Suprapubic skin (tissue), 4 donors: ENCODE measurements at regions not wholly inside any gene's neighbourhood (a gene's known extent, or its start where the extent isn't known, plus 50 kb on each side); places are given as distances from the start of the nearest gene placed in this dataset.

ENCODE experiments used
- DNase-seq, 2 donors: peaks; one replicate each; pipeline ENCODE4 v3.0.0-alpha.2; 2019; ENCODE audit warnings: low spot score in 2 of 2
- H3K27ac ChIP-seq: fragments of 200-600 bp; sonication (generic); one replicate; pipeline ENCODE4 v1.5.1; 2019
- H3K27me3 ChIP-seq: fragments of 200-600 bp; sonication (generic); one replicate; pipeline ENCODE4 v1.5.1; 2019
- H3K36me3 ChIP-seq: fragments of 200-600 bp; sonication (generic); one replicate; pipeline ENCODE4 v1.5.1; 2019
- H3K4me1 ChIP-seq: fragments of 200-600 bp; sonication (generic); one replicate; pipeline ENCODE4 v1.5.1; 2019
- H3K4me3 ChIP-seq: fragments of 200-600 bp; sonication (generic); one replicate; pipeline ENCODE4 v1.5.1; 2019; ENCODE audit warnings: mild to moderate bottlenecking
- H3K9me3 ChIP-seq: fragments of 200-600 bp; sonication (generic); one replicate; pipeline ENCODE4 v1.5.1; 2019
- EP300 ChIP-seq: sonication (generic); formaldehyde crosslinking; IDR thresholded peaks from one replicate; pipeline ENCODE4 v1.6.1; 2017; ENCODE audit warnings: antibody characterized with exemption
- POLR2A ChIP-seq, 2 donors: fragments of 450-650 bp; IDR thresholded peaks; one replicate each; pipeline ENCODE4 v1.6.1; 2017; ENCODE audit warnings: antibody characterized with exemption in 2 of 2, mild to moderate bottlenecking in 2 of 2, moderate library complexity in 2 of 2
- POLR2AphosphoS5 ChIP-seq, 3 donors: sonication (generic); formaldehyde crosslinking; IDR thresholded peaks; one replicate each; pipeline ENCODE4 v1.6.1; 2017; ENCODE audit warnings: antibody characterized with exemption in 3 of 3
- WGBS: methylation state at CpG from one replicate; pipeline ENCODE4 v1.1.5; 2018; 5-methylcytosine and 5-hydroxymethylcytosine counted together
- TF ChIP-seq, protein P1 (sequence below), 2 donors: fragments of 200-600 bp in 1 of 2; fragments of 450-650 bp in 1 of 2; sonication (generic) in 1 of 2; IDR thresholded peaks; one replicate each; pipeline ENCODE4 v1.5.1; 2016 to 2019; ENCODE audit warnings: antibody characterized with exemption in 2 of 2, mild to moderate bottlenecking in 1 of 2, moderate library complexity in 1 of 2

DNA sequence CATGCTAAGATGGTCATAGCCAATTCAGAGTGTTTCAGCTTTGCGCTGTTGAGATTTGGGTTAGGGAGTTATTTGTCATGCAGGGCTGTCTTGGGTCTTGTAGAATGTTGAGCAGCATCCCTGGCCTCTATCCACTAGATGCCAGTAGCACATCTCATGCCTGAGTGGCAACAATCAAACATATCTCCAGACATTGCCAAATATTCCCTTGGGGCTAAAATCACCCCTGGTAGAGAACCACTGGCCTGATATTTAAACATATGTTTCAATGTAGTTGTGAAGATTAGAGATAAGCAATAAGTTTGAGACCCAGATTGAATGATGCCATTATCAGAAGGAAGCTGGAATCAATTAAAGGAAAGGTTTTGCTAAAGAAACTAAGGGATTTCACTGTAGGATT lies 463.3 kb downstream of the DOK5 start:
- no peaks in the 10 kb centered on the region for H3K4me1 ChIP-seq
- TF ChIP-seq EP300 = no peak
- TF ChIP-seq, protein P1, sequence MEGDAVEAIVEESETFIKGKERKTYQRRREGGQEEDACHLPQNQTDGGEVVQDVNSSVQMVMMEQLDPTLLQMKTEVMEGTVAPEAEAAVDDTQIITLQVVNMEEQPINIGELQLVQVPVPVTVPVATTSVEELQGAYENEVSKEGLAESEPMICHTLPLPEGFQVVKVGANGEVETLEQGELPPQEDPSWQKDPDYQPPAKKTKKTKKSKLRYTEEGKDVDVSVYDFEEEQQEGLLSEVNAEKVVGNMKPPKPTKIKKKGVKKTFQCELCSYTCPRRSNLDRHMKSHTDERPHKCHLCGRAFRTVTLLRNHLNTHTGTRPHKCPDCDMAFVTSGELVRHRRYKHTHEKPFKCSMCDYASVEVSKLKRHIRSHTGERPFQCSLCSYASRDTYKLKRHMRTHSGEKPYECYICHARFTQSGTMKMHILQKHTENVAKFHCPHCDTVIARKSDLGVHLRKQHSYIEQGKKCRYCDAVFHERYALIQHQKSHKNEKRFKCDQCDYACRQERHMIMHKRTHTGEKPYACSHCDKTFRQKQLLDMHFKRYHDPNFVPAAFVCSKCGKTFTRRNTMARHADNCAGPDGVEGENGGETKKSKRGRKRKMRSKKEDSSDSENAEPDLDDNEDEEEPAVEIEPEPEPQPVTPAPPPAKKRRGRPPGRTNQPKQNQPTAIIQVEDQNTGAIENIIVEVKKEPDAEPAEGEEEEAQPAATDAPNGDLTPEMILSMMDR (IDR thresholded peaks at IDR 0.05) = no peak
- no peak for TF ChIP-seq POLR2AphosphoS5 (IDR thresholded peaks at IDR 0.05)
- no peak for TF ChIP-seq POLR2A (IDR thresholded peaks at IDR 0.05)
- H3K36me3 ChIP-seq = no peaks in the 10 kb centered on the region
- WGBS = 89% methylated on average over 1 of the region's 1 CpG
- H3K4me3 ChIP-seq = no peak overlapping the region
- no peaks in the 10 kb centered on the region for H3K9me3 ChIP-seq
- no peaks in the 10 kb centered on the region for H3K27me3 ChIP-seq
- H3K27ac ChIP-seq = no peak overlapping the region
- DNase-seq = no peak

DNA sequence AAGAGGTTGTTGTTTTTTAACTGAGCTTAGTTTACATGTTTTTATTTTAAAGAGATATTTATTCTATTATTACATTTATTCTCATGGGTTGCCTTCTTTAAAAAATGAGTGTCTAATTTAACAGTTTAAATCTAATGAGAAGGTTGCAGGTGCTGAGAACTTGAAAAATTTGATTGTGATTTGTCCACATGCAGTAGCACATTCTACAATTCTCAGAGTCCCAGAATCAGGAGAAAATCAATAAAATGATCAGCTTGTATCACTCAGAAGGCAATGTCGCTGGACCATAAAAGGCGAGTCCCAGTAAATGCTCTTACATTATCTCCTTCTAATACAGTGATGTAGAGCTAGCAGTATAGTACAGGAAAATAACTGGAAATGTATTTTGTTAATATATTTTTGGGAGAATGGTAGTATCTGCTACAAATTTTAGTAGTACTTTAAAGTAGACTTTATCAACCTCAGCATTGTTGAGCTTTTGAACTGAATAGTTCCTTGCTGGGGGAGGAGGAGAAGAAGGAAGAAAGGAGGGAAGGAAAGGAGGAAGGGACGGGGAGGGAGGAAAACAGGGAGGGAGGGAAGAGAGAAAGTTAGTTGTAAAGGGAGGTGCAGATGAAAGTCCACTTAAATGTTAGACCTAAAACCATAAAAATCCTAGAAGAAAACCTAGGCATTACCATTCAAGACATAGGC lies 458.0 kb downstream of the DOK5 start:
- TF ChIP-seq, protein P1 (IDR thresholded peaks at IDR 0.05) = no peak
- no peak for TF ChIP-seq POLR2A (IDR thresholded peaks at IDR 0.05)
- Histone ChIP-seq H3K27me3 (no peaks in the 10 kb centered on the region), H3K4me1 (no peaks in the 10 kb centered on the region), H3K36me3 (no peaks in the 10 kb centered on the region), H3K4me3 (no peak overlapping the region), H3K9me3 (no peaks in the 10 kb centered on the region), H3K27ac (no peak overlapping the region)
- no peak for DNase-seq
- WGBS = 93% methylated on average over 3 of the region's 3 CpGs

DNA sequence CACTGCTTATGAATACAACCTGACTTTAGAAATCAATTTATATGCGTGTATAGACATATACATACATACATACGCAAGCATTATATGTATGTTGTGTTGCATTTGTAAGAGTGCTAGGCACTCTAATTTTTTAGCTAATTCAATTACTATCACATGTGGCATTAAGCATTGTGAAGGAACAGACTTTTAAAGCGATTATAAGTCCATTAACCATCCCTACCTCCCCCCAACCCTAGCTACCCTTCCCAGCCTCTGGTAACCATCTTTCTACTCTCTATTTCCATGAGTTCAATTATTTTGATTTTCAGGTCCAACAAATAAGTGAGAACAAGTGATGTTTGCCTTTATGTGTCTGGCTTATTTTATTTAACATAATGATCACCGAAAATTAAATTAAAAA lies 453.8 kb downstream of the DOK5 start:
- 76% methylated on average over 4 of the region's 4 CpGs for WGBS
- H3K27me3 ChIP-seq = no peaks in the 10 kb centered on the region
- no peaks in the 10 kb centered on the region for H3K36me3 ChIP-seq
- no peak overlapping the region for H3K4me3 ChIP-seq
- no peaks in the 10 kb centered on the region for H3K9me3 ChIP-seq
- DNase-seq = no peak
- TF ChIP-seq, protein P1 (IDR thresholded peaks at IDR 0.05) = no peak
- TF ChIP-seq EP300 (no peak), POLR2A (IDR thresholded peaks at IDR 0.05) (no peak), POLR2AphosphoS5 (IDR thresholded peaks at IDR 0.05) (no peak)
- no peak overlapping the region for H3K27ac ChIP-seq
- no peaks in the 10 kb centered on the region for H3K4me1 ChIP-seq

DNA sequence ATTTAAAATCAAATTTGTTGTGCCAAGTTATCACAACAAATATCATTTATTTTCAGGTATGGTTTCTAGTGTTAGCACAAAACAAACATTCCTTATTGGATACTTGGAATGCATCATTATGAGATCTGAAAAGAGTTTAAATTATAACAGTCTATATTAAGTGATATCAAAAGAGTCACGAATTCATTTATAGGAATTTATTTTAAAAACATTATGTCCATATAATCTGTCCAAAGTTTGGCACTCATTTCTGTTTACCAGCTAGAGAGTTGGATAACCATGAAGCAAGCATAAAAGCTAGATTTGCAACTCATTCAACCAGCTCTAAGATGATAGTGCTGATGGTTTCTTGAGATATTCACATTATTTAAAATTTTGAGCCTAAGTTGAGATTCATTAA lies 453.2 kb downstream of the DOK5 start:
- Histone ChIP-seq H3K27me3 (no peaks in the 10 kb centered on the region), H3K9me3 (no peaks in the 10 kb centered on the region), H3K36me3 (no peaks in the 10 kb centered on the region), H3K4me3 (no peak overlapping the region), H3K27ac (no peak overlapping the region), H3K4me1 (no peaks in the 10 kb centered on the region)
- 78% methylated on average over 1 of the region's 1 CpG for WGBS
- no peak for TF ChIP-seq EP300
- TF ChIP-seq POLR2A (IDR thresholded peaks at IDR 0.05) = no peak
- TF ChIP-seq, protein P1 (IDR thresholded peaks at IDR 0.05) = no peak
- TF ChIP-seq POLR2AphosphoS5 (IDR thresholded peaks at IDR 0.05) = no peak
- DNase-seq = no peak

DNA sequence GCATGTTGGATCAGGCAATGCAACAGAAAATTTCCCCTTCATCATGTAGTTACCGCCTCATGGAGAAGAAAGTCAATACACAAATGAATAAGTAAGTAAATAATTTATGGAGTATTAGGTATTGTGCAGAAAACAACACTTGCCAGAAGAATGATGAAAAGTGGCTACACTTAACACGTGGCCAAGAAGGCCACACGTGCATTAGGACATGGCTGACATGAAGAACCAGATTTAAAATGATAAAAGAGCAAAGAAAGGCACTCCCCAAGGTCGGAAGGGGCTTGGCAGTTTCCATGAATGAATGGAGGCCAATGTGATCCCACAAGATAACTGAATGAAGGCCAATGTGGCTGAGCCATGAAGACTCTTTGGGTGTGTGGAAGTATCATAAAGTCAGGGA lies 447.2 kb downstream of the DOK5 start:
- Histone ChIP-seq H3K4me1 (no peaks in the 10 kb centered on the region), H3K4me3 (no peak overlapping the region), H3K27me3 (no peaks in the 10 kb centered on the region), H3K36me3 (no peaks in the 10 kb centered on the region), H3K9me3 (no peaks in the 10 kb centered on the region), H3K27ac (no peak overlapping the region)
- DNase-seq = no peak
- 50% methylated on average over 4 of the region's 4 CpGs for WGBS
- TF ChIP-seq POLR2AphosphoS5 (IDR thresholded peaks at IDR 0.05) (no peak), POLR2A (IDR thresholded peaks at IDR 0.05) (no peak)

DNA sequence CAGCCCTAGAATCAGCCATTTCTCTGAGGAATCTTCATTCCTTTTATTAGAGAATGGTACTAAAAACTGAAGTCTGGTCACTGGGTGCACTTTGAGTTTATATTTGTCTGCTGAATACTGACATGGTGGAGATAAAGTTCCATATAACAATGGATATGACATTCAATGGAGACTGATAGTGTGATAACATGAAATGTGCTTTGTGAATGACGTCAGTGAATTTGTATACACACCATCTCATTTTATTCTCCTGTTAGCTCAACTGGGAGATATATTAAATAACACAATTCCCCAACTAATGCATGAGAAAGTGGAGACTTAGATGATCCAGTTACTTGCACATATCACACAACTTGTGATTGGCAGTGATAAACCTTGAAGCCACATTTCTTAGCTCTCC lies 446.7 kb downstream of the DOK5 start:
- H3K27ac ChIP-seq = no peak overlapping the region
- no peak for DNase-seq
- no peaks in the 10 kb centered on the region for H3K4me1 ChIP-seq
- H3K9me3 ChIP-seq = no peaks in the 10 kb centered on the region
- no peaks in the 10 kb centered on the region for H3K36me3 ChIP-seq
- 67% methylated on average over 1 of the region's 1 CpG for WGBS
- H3K4me3 ChIP-seq = no peak overlapping the region
- H3K27me3 ChIP-seq = no peaks in the 10 kb centered on the region
- TF ChIP-seq POLR2A (IDR thresholded peaks at IDR 0.05) (no peak), EP300 (no peak), POLR2AphosphoS5 (IDR thresholded peaks at IDR 0.05) (no peak)
- TF ChIP-seq, protein P1 (IDR thresholded peaks at IDR 0.05) = no peak
